Motor neuron (in vitro differentiated cells): ENCODE measurements at regions not wholly inside any gene's neighbourhood (a gene's known extent, or its start where the extent isn't known, plus 50 kb on each side); places are given as distances from the start of the nearest gene placed in this dataset.

Source experiments
- ATAC-seq, 8 experiments: fragments of 200-7000 bp; cut with Tn5 transposase; replicated peaks in 6 of 8; 2 replicates each; pipeline ENCODE4 v1.8.0; 2021; ENCODE audit warnings: mild to moderate bottlenecking in 8 of 8, moderate library complexity in 8 of 8
- H3K27ac ChIP-seq, 2 donors: fragments of 250-450 bp; sonication (Bioruptor Pico); 2 replicates each; pipeline ENCODE4 v1.9.0; 2021; ENCODE audit warnings: antibody characterized with exemption in 2 of 2, mild to moderate bottlenecking in 2 of 2, moderate library complexity in 1 of 2
- H3K4me1 ChIP-seq, 2 donors: fragments of 250-450 bp; sonication (Bioruptor Pico); replicated peaks in 1 of 2; 2 replicates each; pipeline ENCODE4 v1.6.1; 2021; ENCODE audit warnings: antibody characterized with exemption in 2 of 2, mild to moderate bottlenecking in 2 of 2, moderate library complexity in 1 of 2
- H3K4me3 ChIP-seq, 5 donors: fragments of 250-450 bp; sonication (Bioruptor Pico); 2 replicates each; pipeline ENCODE4 v1.9.0; 2021; ENCODE audit warnings: antibody characterized with exemption in 5 of 5, mild to moderate bottlenecking in 5 of 5, moderate library complexity in 4 of 5
- WGBS, 10 experiments: fragments of 450-650 bp; shearing (Covaris generic); methylation state at CpG; one replicate each; pipeline ENCODE4 v1.0.0; 2022; 5-methylcytosine and 5-hydroxymethylcytosine counted together
- in situ Hi-C, 9 experiments: fragments of 400-800 bp; cut with MboI; loops; one replicate each; pipeline ENCODE4 v1.15.0; 2021; ENCODE audit warnings: low sequenced_read_pairs in 9 of 9, low pct_unique_long_range_greater_than_20kb in 2 of 9; ENCODE audit not compliant: unreplicated experiment in 9 of 9

GRCh38 chr13:111883571-111884343, 183.2 kb upstream of the SOX1 start:
- no peak for ATAC-seq
- Histone ChIP-seq H3K4me1 (no peaks in the 10 kb centered on the region), H3K27ac (no peak overlapping the region), H3K4me3 (no peak overlapping the region)
- 0 to 87% (median 44%) methylated on average over 1 to 13 of the region's 17 CpGs; no CpG with 5 or more reads in 3 of the 10 experiments for WGBS, 10 experiments
- in situ Hi-C loops: no loop called here

- H3K4me3 ChIP-seq: no peak overlapping the region
- no peaks in the 10 kb centered on the region for H3K4me1 ChIP-seq
- 13 to 100% (median 74%) methylated on average over 1 to 7 of the region's 7 CpGs; no CpG with 5 or more reads in 1 of the 10 experiments for whole genome bisulfite sequencing, 10 experiments
- ATAC-seq: no peak
- in situ Hi-C loops: no loop called here
- no peak overlapping the region for H3K27ac ChIP-seq
Measured at GRCh38 chr13:111886217-111886945, 180.6 kb upstream of the SOX1 start.

- Histone ChIP-seq H3K4me1 (peaks cover 7 to 24% of the 10 kb centered on the region in 2 donors), H3K4me3 (peak overlapping the region; percentile 34 to 52 (median 42)), H3K27ac (peak overlapping the region; percentile 73 to 90)
- in situ Hi-C loops: no loop called here
- ATAC-seq: peak in 6 of 8 experiments; percentile 78 to 88 (median 82)
- WGBS, 10 experiments: 0 to 40% (median 4%) methylated on average over 1 to 19 of the region's 39 CpGs; no CpG with 5 or more reads in 3 of the 10 experiments
Measured at GRCh38 chr13:111893071-111893606, 173.8 kb upstream of the SOX1 start.

GRCh38 chr13:111893607-111894443, 173.1 kb upstream of the SOX1 start:
- Histone ChIP-seq H3K27ac (peak overlapping the region; percentile 73 to 90), H3K4me1 (peaks cover 7 to 28% of the 10 kb centered on the region in 2 donors), H3K4me3 (peak overlapping the region; percentile 34 to 52 (median 42))
- in situ Hi-C loops: no loop called here
- WGBS, 10 experiments: 5 to 36% (median 15%) methylated on average over 2 to 9 of the region's 35 CpGs; no CpG with 5 or more reads in 5 of the 10 experiments
- peak in 5 of 8 experiments; percentile 57 to 68 (median 64) for ATAC-seq

- no peak for ATAC-seq
- Histone ChIP-seq H3K4me1 (peaks cover 9 to 43% of the 10 kb centered on the region in 2 donors), H3K27ac (no peak overlapping the region), H3K4me3 (no peak overlapping the region)
- 9 to 100% (median 76%) methylated on average over 1 to 18 of the region's 28 CpGs; no CpG with 5 or more reads in 2 of the 10 experiments for WGBS, 10 experiments
- in situ Hi-C loops: no loop called here
Measured at GRCh38 chr13:111895896-111896821, 170.8 kb upstream of the SOX1 start.

- in situ Hi-C loops: no loop called here
- ATAC-seq: no peak
Measured at GRCh38 chr13:111897178-111897845, 169.6 kb upstream of the SOX1 start.

GRCh38 chr13:111897846-111898215, 169.1 kb upstream of the SOX1 start:
- in situ Hi-C loops: no loop called here
- peaks cover 4 to 40% of the 10 kb centered on the region in 2 donors for H3K4me1 ChIP-seq
- ATAC-seq: no peak
- H3K4me3 ChIP-seq: no peak overlapping the region
- WGBS, 10 experiments: 0 to 83% (median 57%) methylated on average over 1 to 4 of the region's 9 CpGs; no CpG with 5 or more reads in 4 of the 10 experiments
- no peak overlapping the region for H3K27ac ChIP-seq

More at GRCh38 chr13:111897178-111897845, 169.6 kb upstream of the SOX1 start:
- Histone ChIP-seq H3K4me3 (no peak overlapping the region), H3K27ac (no peak overlapping the region), H3K4me1 (peaks cover 9 to 44% of the 10 kb centered on the region in 2 donors)
- WGBS, 10 experiments: 0 to 100% (median 77%) methylated on average over 1 to 13 of the region's 19 CpGs; no CpG with 5 or more reads in 4 of the 10 experiments

GRCh38 chr13:111898956-111899713, 167.8 kb upstream of the SOX1 start:
- Histone ChIP-seq H3K27ac (no peak overlapping the region), H3K4me3 (no peak overlapping the region), H3K4me1 (peaks cover 3 to 35% of the 10 kb centered on the region in 2 donors)
- ATAC-seq: no peak
- WGBS, 10 experiments: 26 to 100% (median 86%) methylated on average over 1 to 7 of the region's 35 CpGs; no CpG with 5 or more reads in 4 of the 10 experiments
- in situ Hi-C loops: no loop called here

GRCh38 chr13:111899714-111900389, 167.1 kb upstream of the SOX1 start:
- ATAC-seq: no peak
- Histone ChIP-seq H3K27ac (peak overlapping the region in 1 of 2 donors; percentile 33), H3K4me3 (no peak overlapping the region), H3K4me1 (peaks cover 3 to 29% of the 10 kb centered on the region in 2 donors)
- 33 to 88% (median 74%) methylated on average over 3 to 8 of the region's 15 CpGs; no CpG with 5 or more reads in 3 of the 10 experiments for WGBS, 10 experiments
- in situ Hi-C loops: no loop called here

GRCh38 chr13:111900390-111901131, 166.4 kb upstream of the SOX1 start:
- peaks cover 3 to 31% of the 10 kb centered on the region in 2 donors for H3K4me1 ChIP-seq
- H3K27ac ChIP-seq: peak overlapping the region in 1 of 2 donors; percentile 33
- ATAC-seq: peak in 5 of 8 experiments; percentile 45 to 69 (median 59)
- WGBS, 10 experiments: 8 to 83% (median 68%) methylated on average over 1 to 18 of the region's 26 CpGs
- in situ Hi-C loops: no loop called here
- no peak overlapping the region for H3K4me3 ChIP-seq
